HG03439 (cell line): ENCODE measurements at regions not wholly inside any gene's neighbourhood (a gene's known extent, or its start where the extent isn't known, plus 50 kb on each side); places are given as distances from the start of the nearest gene placed in this dataset.
A peak's percentile ranks its signal among the peaks of the same experiment; 100 is the strongest.

Source experiments
- ATAC-seq: cut with Tn5 transposase; IDR thresholded peaks from one replicate; pipeline ENCODE4 v1.9.1; 2021; ENCODE audit warnings: mild to moderate bottlenecking, moderate library complexity; ENCODE audit not compliant: unreplicated experiment

GRCh38 chr10:20993830-20994527, 96.9 kb upstream of the NEBL start:
- ATAC-seq = no peak

DNA sequence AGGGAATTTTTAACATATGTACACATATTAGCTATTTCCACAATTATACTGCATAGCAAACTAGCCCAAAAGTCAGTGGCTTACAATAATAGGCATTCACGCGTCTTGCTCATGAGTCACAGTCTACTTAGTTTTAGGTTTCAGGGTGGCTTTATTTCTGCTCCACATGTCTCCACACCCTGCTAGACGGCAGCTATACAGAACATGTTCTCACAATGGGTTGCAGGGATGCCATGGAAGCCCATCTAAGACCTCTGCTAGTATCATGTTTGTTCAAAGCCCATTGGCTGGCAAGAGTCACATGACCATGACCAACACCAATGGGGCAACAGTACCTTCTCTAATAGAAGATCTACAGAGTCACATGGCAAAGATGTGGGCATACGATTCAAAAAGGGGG, 96.3 kb upstream of the NEBL start:
- no peak for ATAC-seq

GRCh38 chr10:20991526-20991925, 94.4 kb upstream of the NEBL start:
- no peak for ATAC-seq

DNA sequence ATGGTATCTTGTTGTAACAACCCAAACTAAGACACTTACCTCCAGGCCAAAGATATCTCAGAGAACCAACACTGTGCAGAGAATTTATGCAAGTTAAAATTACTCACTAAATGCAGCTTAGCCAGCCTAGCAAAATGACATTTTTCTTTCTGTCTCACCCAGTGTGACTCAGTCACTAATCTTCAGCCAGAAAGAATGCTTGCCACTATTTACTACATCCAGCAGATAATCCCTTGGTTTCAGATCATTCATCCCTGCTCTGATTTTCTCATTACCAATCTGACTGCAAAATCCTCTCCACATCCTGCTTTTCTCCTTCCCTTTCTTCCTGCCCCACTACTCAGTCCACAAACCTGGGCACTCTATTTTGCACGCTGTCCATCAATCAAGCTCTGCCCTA, 93.5 kb upstream of the NEBL start:
- ATAC-seq = no peak

DNA sequence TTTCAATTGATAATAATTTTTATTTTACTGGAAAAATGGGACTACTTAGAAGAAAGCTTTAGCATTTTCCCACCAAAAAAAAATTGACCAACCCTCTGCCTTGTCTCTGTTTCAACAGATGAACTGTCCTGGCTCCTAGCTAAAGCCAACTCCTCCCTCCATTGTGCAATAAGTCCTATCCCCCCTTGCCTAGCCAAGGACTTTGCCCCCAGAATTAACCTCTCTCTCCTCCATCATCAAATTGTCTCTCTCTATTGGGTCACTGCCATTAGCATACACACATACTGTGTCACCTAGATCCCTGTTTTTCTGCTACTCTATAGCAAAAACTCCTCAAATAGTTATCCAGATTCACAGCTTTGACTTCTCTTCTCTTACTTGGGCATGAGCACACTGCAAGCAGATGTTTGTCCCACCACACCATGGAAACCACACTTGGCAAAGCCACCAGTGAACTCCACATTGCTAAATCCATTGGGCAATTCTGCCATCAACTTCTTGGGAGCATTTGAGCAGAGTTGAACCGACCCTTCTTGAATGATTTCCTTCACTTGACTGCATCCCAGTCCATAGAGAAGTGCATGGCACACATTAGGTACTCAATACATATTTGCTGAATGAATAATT, 91.4 kb upstream of the NEBL start:
- no peak for ATAC-seq

- ATAC-seq = no peak
Measured at GRCh38 chr10:20986049-20986448, 88.9 kb upstream of the NEBL start.

DNA sequence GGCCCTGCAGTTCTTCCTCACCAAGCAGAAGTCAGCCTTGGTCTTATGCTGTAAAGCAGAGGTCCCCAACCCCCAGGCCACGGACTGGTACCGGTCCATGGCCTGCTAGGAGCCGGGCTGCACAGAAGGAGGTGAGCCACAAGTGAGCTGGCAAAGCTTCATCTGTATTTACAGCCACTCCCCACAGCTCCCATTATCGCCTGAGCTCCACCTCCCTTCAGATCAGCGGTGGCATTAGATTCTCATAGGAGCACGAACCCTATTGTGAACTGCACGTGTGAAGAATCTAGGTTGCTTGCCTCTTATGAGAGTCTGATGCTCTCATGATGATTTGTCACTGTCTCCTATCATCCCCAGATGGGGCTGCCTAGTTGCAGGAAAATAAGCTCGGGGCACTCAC, 87.6 kb upstream of the NEBL start:
- ATAC-seq = no peak

- ATAC-seq = no peak
Measured at GRCh38 chr10:20981419-20981953, 84.4 kb upstream of the NEBL start.

DNA sequence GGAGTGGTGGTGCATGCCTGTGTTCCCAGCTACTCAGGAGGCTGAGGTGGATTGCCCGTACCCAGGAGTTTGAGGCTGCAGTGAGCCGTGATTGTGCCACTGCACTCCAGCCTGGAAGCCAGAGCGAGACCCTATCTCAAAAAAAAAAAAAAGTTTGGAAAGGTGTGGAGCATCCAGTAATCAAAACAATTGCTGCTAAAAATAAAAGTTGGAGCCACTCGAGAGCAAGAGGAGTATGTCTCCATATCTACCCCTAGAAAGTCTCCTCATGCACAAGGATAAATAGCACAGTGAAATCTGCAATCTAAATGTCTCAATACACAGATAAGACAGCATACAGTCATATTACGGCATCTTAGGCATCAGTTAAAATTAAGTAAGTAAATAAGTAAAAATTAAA, 81.5 kb upstream of the NEBL start:
- no peak for ATAC-seq

DNA sequence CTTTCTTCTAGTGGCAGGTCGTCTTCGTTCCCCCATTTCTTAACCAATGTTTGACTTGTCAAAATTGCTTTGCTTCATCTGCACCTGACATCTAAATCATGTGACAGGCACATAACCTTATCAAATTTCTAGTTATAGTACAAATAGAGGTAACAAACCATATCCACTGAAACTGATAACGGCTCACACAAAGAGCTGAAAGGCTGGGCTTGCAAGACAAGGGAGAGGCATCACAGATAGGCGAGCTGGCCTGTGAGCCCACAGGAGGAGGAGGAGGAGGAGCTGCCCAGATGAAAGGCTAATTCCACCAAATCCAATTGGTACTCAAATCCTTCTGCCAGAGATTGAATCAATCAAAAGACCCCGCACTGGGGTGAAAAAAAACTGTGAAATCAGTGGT, 80.2 kb upstream of the NEBL start:
- ATAC-seq = no peak

GRCh38 chr10:20976891-20977290, 79.8 kb upstream of the NEBL start:
- ATAC-seq = no peak

DNA sequence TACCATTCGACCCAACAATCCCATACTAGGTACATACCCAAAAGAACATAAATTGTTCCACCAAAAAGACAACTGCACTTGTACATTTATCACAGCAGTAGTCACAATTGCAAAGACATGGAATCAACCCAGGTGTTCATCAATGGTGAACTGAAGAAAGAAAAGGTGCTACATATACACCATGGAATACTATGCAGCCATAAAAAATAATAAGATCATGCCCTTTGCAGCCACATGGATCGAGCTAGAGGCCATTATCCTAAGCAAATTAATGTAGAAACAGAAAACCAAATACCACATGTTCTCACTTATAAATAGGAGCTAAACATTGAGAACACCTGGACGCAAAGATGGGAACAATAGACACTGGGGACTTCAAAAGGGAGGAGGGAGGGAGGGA, 79.3 kb upstream of the NEBL start:
- no peak for ATAC-seq

DNA sequence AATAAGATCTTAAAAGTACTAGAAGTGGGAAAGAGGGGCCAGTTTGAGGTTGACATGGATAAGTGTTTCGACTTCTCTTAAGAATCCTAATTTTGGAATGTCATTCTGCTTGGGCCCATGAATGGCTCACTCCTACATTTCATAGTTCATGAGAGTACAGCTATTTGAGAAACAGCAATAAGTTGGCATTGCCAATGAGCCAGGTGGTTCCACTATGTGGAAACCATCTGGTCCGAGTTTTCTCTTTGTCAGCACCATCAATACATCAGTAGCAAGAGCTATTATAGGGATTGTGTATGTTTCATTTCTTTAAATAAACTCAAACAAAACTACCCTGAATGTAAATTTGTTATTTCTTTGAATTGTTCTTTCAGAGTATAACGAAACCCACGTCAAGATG, 78.1 kb upstream of the NEBL start:
- no peak for ATAC-seq

DNA sequence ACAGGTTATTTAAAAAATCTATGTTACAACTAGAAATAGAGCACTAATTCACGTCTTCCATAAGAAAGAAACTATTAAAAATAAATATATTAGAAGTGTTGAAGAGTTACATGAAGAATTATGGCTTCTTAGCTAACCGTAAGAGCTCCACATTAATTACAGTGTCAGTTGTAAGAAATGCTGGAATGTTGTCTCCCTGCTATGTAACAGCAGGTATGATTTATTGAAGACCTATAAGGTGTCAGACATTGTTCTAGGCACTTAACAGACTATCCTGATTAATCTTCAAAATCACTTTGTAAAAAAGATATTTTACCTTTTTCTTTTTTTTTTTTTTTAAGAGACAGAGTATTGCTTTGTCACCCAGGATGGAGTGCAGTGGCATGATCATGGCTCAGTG, 75.8 kb upstream of the NEBL start:
- no peak for ATAC-seq

DNA sequence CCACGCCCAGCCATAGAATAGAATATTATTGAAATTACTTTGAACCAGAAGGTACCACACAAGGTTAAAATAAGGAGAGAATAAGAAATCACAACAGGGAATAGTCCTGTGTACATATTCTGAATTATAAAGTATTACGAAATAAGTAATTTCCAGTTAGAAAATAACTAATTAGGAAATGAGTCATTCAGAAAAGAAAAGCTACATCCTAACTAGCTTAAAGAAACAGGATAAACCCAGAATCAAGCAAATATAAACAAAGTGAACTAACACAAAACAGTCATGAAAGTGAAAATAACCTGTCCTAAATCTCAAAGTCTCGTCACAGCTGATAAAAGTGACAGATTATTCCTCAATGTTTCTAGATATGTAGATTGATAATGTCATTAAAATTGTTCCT, 74.8 kb upstream of the NEBL start:
- no peak for ATAC-seq

DNA sequence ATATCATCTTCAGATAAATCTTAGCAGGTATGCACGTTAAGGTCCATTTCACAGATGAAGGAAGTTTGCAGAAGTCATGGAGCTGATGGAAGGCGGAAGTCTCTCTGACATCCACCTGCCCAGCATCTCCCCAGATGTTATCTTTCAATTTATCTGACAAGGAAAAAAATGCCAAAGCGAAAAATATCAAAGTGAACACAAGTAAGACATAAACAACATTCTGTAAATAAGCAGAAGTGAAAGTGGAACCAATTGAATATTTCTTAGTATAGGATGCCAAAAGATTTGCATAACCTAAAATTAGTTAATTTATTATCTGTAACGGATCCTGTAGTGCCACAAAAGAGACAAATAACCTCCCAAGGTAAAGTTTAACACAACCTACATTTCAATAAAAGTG, 73.6 kb upstream of the NEBL start:
- ATAC-seq = peak; percentile 96

- no peak for ATAC-seq
Measured at GRCh38 chr10:20970044-20970443, 72.9 kb upstream of the NEBL start.

- no peak for ATAC-seq
Measured at GRCh38 chr10:20966426-20966825, 69.3 kb upstream of the NEBL start.

DNA sequence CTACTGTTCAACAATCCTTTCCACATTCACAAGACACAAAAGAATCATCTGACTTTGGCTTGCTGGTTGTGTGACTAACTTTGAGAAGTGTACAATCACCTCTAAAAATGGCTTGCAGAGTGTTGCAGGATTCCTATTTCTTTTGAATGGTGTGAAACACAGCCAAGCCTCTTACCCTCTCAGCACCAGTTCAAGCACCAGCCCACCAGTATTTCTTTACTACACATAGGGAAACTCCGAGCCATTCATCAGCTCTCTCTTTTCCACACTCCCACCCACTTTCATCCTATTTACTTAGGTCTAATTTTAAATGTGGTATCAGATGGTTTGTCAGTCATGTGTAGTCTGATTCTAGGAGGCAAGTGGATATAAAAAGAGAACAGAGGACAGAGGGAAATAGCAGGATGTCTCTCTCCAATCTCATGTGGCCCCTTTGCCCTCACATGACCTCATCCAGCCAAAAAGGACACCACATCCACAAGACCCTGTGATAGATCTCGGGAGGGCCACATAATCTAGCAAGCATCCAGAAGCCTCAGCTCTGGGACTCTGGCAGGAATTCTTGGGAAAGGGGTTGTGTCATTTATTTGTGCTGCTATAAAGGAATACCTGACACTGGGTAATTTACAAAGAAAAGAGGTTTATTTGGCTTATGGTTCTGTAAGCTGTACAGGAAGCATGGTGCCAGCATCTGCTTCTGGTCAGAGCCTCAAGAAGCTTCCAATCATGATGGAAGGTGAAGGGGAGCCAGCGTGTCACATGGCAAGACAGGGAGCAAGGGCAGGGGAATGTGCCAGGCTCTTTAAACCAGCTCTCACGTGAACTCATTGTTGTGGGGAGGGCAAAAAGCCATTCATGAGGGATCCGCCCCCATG, 66.8 kb upstream of the NEBL start:
- no peak for ATAC-seq

DNA sequence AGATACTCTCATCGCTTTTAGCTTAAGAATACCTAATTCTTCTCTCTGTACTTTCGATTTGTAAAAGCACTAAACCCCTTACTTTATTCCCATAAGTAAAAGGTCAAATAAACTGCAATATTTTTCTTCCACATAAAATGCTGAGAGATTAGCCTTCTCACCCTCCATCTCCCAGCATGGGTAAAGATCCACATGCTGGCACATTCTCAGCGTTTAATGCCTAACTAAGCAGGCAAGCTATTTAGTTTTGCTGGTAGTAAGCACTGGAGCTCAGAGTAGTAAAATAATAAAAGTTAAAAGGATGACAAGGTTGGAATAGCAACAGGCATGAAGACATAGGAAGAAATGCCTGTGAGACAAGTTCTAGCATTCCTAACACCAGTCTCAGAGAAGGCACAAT, 65.9 kb upstream of the NEBL start:
- ATAC-seq = no peak

- no peak for ATAC-seq
Measured at GRCh38 chr10:20962165-20962564, 65.1 kb upstream of the NEBL start.

- no peak for ATAC-seq
Measured at GRCh38 chr10:20959242-20959641, 62.1 kb upstream of the NEBL start.
